ENCODE measurements at regions not wholly inside any gene's neighbourhood (a gene's known extent, or its start where the extent isn't known, plus 50 kb on each side); places are given as distances from the start of the nearest gene placed in this dataset.

- no peak for TF ChIP-seq ZNF143 (CRISPR knock-in tag; IDR thresholded peaks at IDR 0.05)
- no peak for TF ChIP-seq ETS2 (tag; IDR thresholded peaks at IDR 0.05; ENCODE audit: borderline replicate concordance, poor library complexity, severe bottlenecking)
- TF ChIP-seq PCBP1 (IDR thresholded peaks at IDR 0.05; ENCODE audit: low read depth, low read length, poor library complexity, severe bottlenecking), result no peak
- TF ChIP-seq THAP7 (CRISPR knock-in tag; IDR thresholded peaks at IDR 0.05), result no peak
- TF ChIP-seq RHOXF2B (CRISPR knock-in tag; conservative IDR thresholded peaks at IDR 0.05), result no peak
- no peak for TF ChIP-seq ZNF668 (CRISPR knock-in tag; IDR thresholded peaks at IDR 0.05)
These were observed 174.6 kb upstream of the KBTBD8 start (continued) for GRCh38 chr3:66823532-66823931.

- FAIRE-seq, result no peak
- Histone ChIP-seq H4K20me1 (replicated peaks; ENCODE audit: control insufficient read depth, insufficient read depth, low read length) (no peaks in the 10 kb centered on the region), H3K79me2 (ENCODE audit: control insufficient read depth, insufficient read depth, low read length) (no peaks in the 10 kb centered on the region), H3K4me2 (ENCODE audit: insufficient read depth, low read length) (no peak overlapping the region), H3K27me3 (ENCODE audit: control insufficient read depth in 2 of 2, insufficient read depth in 2 of 2, low read length in 2 of 2) (no peaks in the 10 kb centered on the region), H3K4me3 (no peak overlapping the region), H3K36me3 (ENCODE audit: control insufficient read depth, insufficient read depth, low read length) (no peaks in the 10 kb centered on the region), H3K9me3 (replicated peaks; ENCODE audit: control insufficient read depth, insufficient read depth, low read depth, low read length) (no peaks in the 10 kb centered on the region), H3K4me1 (replicated peaks in 1 of 2; ENCODE audit: control insufficient read depth in 2 of 2, insufficient read depth in 2 of 2, low read length in 2 of 2) (no peaks in the 10 kb centered on the region), H3K9me1 (ENCODE audit: control insufficient read depth, insufficient read depth, low read length) (no peaks in the 10 kb centered on the region), H3K27ac (ENCODE audit: extremely low read depth, low read depth, low read length) (no peak overlapping the region), H3K9ac (ENCODE audit: insufficient read depth in 1 of 2, low read depth in 2 of 2, low read length in 2 of 2) (no peak overlapping the region), H2AFZ (ENCODE audit: low read depth, low read length) (no peak overlapping the region)
- in situ Hi-C loops (cut with MboI), result loop anchor here (10.0 kb wide), 1 partner anchor 421 kb away; no protein-coding TSS in a partner anchor
- no TSS peak for BruUV-seq (replicated peaks)
- ChIA-PET POLR2A (no interaction called here), CTCF (ENCODE audit: low intra/inter-chr PET ratio) (no interaction called here)
- intact Hi-C loops (cut with micrococcal nuclease), result no loop called here
- no peak for DNase-seq (ENCODE audit: extremely low read depth in 1 of 4, low spot score in 3 of 4)
- WGBS (ENCODE audit: insufficient coverage, low coverage, missing lambda C conversion rate), result 0% methylated on average over 4 of the region's 4 CpGs
- ATAC-seq, result no peak
- TF ChIP-seq CTCFL (IDR thresholded peaks at IDR 0.05; ENCODE audit: borderline replicate concordance, insufficient read depth, low read depth, low read length, poor library complexity, severe bottlenecking), result no peak
- no peak for TF ChIP-seq DDX20 (tag; IDR thresholded peaks at IDR 0.05; ENCODE audit: low read depth)
- TF ChIP-seq ZFP36 (IDR thresholded peaks at IDR 0.05; ENCODE audit: low read depth, low read length, partially characterized antibody), result no peak
- no peak for TF ChIP-seq TSHZ1 (CRISPR knock-in tag; IDR thresholded peaks at IDR 0.05)
- TF ChIP-seq POLR2B (IDR thresholded peaks at IDR 0.05; ENCODE audit: low read depth, partially characterized antibody), result no peak
- no peak for TF ChIP-seq FOXA1 (IDR thresholded peaks at IDR 0.05; ENCODE audit: borderline replicate concordance)
- TF ChIP-seq SNIP1 (IDR thresholded peaks at IDR 0.05; ENCODE audit: low read depth), result no peak
- TF ChIP-seq TCF15 (CRISPR knock-in tag; IDR thresholded peaks at IDR 0.05), result no peak
These were observed 172.7 kb upstream of the KBTBD8 start for GRCh38 chr3:66825375-66825774.
